ENCODE measurements at regions not wholly inside any gene's neighbourhood (a gene's known extent, or its start where the extent isn't known, plus 50 kb on each side); places are given as distances from the start of the nearest gene placed in this dataset.

DNA sequence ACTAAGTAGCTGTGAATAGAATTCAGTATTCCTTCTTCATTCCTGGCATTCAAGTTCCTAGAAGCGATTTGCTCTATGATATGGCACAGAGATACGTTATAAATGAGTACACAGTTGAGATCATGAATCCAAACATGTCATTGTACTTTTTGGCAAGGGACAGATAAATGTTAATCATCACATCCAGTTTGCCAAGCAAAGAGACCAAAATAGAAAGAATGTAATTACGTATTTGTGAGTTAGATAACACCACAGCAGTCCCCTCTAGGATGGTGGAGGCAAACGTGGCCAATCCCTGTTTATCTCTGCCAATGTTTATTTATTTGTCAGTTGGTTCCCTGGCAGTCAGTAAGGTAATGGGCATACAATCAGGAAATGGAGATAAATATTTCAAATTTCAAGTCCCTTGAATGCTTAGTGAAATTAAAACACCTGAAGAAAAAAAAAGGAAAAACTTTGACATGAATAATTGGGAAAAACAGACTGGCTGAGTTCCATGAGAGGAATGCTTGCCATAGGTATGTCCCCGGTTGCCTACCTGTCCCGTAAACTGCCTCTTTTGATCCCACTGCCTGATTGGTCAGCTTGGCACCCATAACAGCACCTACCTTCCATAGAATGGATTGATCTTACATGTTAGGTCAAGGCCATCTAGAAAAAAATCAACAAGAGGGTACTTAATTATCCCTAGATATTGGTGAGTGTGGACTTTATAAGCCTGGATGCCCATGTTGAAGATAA, 451.1 kb upstream of the NETO1 start:
- DNase-seq: no peak
- H3K4me1 Mint-ChIP-seq: peaks cover 0 to 3% of the 10 kb centered on the region in 2 experiments; a peak in 1 of 4 replicates
- H3K4me3 Mint-ChIP-seq: no peak overlapping the region

More for the DNA sequence above, 451.1 kb upstream of the NETO1 start:
- Histone ChIP-seq H3K56ac (ENCODE audit: insufficient read length, low read depth, low read length) (no peak overlapping the region), H2BK12ac (ENCODE audit: insufficient read length, low read depth, low read length) (no peak overlapping the region), H3K9me3 (ENCODE audit: control insufficient read depth, low read depth, low read length) (no peaks in the 10 kb centered on the region), H3K18ac (ENCODE audit: insufficient read length, low read depth, low read length) (no peak overlapping the region), H3K4me1 (ENCODE audit: insufficient read depth, low read length) (no peaks in the 10 kb centered on the region), H3K23me2 (ENCODE audit: insufficient read length, low read depth, low read length, poor library complexity, severe bottlenecking) (no peaks in the 10 kb centered on the region), H2BK15ac (ENCODE audit: low read depth, low read length) (no peak overlapping the region), H4K5ac (ENCODE audit: insufficient read length, low read depth, low read length) (no peak overlapping the region), H2BK120ac (ENCODE audit: low read depth, low read length, poor library complexity, severe bottlenecking) (no peak overlapping the region), H4K8ac (replicated peaks; ENCODE audit: insufficient read length, low read depth, low read length) (no peak overlapping the region), H3T11ph (ENCODE audit: low read length) (no peak overlapping the region), H2BK20ac (ENCODE audit: low read depth, low read length, poor library complexity, severe bottlenecking) (no peak overlapping the region), H3K79me2 (ENCODE audit: insufficient read depth, low read length) (no peaks in the 10 kb centered on the region), H3K27me3 (ENCODE audit: insufficient read depth, low read length) (no peaks in the 10 kb centered on the region), H3K4ac (ENCODE audit: low read depth, low read length) (no peak overlapping the region), H3K27ac (ENCODE audit: insufficient read length, low read depth, low read length) (no peak overlapping the region), H3K4me2 (ENCODE audit: insufficient read depth, insufficient read length, low read length) (no peak overlapping the region), H3K14ac (ENCODE audit: insufficient read depth, low read length) (no peak overlapping the region), H3K9ac (ENCODE audit: extremely low read depth, insufficient read length, low read length) (no peak overlapping the region), H3K79me1 (ENCODE audit: insufficient read depth, low read depth, low read length, poor library complexity, severe bottlenecking) (no peaks in the 10 kb centered on the region), H2AFZ (ENCODE audit: low read length) (no peak overlapping the region), H4K20me1 (ENCODE audit: control insufficient read depth, insufficient read depth, insufficient read length) (no peaks in the 10 kb centered on the region), H2AK5ac (ENCODE audit: insufficient read length, low read length) (no peak overlapping the region), H3K23ac (ENCODE audit: insufficient read length, low read depth, low read length) (no peak overlapping the region), H2BK5ac (ENCODE audit: insufficient read length, low read length) (no peak overlapping the region), H4K91ac (ENCODE audit: insufficient read length, low read depth, low read length) (no peak overlapping the region)
- H3K27ac Mint-ChIP-seq: no peak overlapping the region
- H3K9me3 Mint-ChIP-seq: no peaks in the 10 kb centered on the region
- no CpG with 5 or more reads among the region's 6 CpGs for WGBS (ENCODE audit: extremely low coverage, insufficient read length, low lambda C conversion rate)
- no peaks in the 10 kb centered on the region for H3K36me3 Mint-ChIP-seq (ENCODE audit: insufficient read depth in 1 of 3, low read depth in 3 of 3)
- TF ChIP-seq, protein P1, sequence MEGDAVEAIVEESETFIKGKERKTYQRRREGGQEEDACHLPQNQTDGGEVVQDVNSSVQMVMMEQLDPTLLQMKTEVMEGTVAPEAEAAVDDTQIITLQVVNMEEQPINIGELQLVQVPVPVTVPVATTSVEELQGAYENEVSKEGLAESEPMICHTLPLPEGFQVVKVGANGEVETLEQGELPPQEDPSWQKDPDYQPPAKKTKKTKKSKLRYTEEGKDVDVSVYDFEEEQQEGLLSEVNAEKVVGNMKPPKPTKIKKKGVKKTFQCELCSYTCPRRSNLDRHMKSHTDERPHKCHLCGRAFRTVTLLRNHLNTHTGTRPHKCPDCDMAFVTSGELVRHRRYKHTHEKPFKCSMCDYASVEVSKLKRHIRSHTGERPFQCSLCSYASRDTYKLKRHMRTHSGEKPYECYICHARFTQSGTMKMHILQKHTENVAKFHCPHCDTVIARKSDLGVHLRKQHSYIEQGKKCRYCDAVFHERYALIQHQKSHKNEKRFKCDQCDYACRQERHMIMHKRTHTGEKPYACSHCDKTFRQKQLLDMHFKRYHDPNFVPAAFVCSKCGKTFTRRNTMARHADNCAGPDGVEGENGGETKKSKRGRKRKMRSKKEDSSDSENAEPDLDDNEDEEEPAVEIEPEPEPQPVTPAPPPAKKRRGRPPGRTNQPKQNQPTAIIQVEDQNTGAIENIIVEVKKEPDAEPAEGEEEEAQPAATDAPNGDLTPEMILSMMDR (conservative IDR thresholded peaks at IDR 0.05): no peak
- no peaks in the 10 kb centered on the region for H3K27me3 Mint-ChIP-seq (ENCODE audit: low read depth)

All from H9 (cell line).